Panc1 (cell line): ENCODE measurements at regions not wholly inside any gene's neighbourhood (a gene's known extent, or its start where the extent isn't known, plus 50 kb on each side); places are given as distances from the start of the nearest gene placed in this dataset.

ENCODE experiments used
- POLR2AphosphoS5 ChIP-seq: IDR thresholded peaks from 2 replicates; pipeline ENCODE4 v1.6.1; 2012; ENCODE audit warnings: mild to moderate bottlenecking, low read depth, low read length, moderate library complexity
- TF ChIP-seq, protein P1 (sequence below): fragments of 450-650 bp; IDR thresholded peaks from 2 replicates; pipeline ENCODE4 v1.5.1; 2017; ENCODE audit warnings: mild to moderate bottlenecking

DNA sequence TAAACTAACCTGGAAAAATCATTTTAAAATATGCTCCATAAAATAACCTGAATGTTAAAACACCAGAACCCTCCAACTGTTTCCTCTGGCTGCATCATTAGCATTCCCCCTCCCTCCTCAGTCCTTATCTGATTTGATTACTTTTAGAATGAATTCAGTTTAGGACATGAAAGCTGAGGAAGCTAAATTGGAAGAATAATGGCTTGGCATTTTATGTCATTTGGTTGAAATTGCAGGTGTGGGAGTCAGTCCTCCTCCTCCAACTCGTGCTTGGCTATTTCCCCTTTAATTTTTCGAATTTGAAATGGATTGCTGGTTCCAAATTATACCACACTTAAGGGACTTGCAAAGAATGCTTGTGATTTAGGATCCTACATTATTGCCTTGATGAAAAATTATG is 473.0 kb upstream of the STXBP6 start:
- TF ChIP-seq POLR2AphosphoS5: no peak
- TF ChIP-seq, protein P1, sequence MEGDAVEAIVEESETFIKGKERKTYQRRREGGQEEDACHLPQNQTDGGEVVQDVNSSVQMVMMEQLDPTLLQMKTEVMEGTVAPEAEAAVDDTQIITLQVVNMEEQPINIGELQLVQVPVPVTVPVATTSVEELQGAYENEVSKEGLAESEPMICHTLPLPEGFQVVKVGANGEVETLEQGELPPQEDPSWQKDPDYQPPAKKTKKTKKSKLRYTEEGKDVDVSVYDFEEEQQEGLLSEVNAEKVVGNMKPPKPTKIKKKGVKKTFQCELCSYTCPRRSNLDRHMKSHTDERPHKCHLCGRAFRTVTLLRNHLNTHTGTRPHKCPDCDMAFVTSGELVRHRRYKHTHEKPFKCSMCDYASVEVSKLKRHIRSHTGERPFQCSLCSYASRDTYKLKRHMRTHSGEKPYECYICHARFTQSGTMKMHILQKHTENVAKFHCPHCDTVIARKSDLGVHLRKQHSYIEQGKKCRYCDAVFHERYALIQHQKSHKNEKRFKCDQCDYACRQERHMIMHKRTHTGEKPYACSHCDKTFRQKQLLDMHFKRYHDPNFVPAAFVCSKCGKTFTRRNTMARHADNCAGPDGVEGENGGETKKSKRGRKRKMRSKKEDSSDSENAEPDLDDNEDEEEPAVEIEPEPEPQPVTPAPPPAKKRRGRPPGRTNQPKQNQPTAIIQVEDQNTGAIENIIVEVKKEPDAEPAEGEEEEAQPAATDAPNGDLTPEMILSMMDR: no peak
